DND-41 (cell line): ENCODE measurements at regions not wholly inside any gene's neighbourhood (a gene's known extent, or its start where the extent isn't known, plus 50 kb on each side); places are given as distances from the start of the nearest gene placed in this dataset.

Experiments used
- CTCF ChIP-seq: IDR thresholded peaks from 2 replicates; pipeline ENCODE4 v1.5.1; 2012; ENCODE audit warnings: borderline replicate concordance, low read length, moderate library complexity, mild to moderate bottlenecking; ENCODE audit not compliant: poor library complexity, severe bottlenecking; ENCODE audit errors: extremely low read depth
- EZH2 ChIP-seq: IDR thresholded peaks from 3 replicates; pipeline ENCODE4 v1.6.1; 2012; ENCODE audit warnings: borderline replicate concordance, low read depth, mild to moderate bottlenecking, moderate library complexity, low read length, inconsistent platforms; ENCODE audit not compliant: severe bottlenecking

DNA sequence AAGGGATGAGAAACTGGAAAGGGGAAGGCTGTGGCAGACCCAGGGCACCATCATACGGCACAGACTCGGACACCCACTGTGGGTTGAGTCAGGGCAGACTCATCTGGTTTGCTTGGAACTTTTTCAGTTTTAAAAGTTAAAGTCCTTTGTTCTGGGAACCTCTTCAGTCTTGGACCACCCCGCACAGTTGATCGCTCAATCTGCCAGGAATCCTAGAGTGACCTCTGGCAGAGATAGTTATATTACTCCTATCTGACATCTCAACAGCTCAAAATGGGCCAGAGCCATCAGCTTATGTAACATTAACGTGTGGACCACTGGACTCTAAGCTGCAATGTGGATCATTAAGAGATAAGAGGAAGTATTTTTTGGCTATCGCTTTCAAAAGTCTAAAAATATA is 164.3 kb downstream of the ABCA8 start:
- no peak for TF ChIP-seq CTCF
- TF ChIP-seq EZH2, result no peak
